HS-27A (cell line): ENCODE measurements at regions not wholly inside any gene's neighbourhood (a gene's known extent, or its start where the extent isn't known, plus 50 kb on each side); places are given as distances from the start of the nearest gene placed in this dataset.
A peak's percentile ranks its signal among the peaks of the same experiment; 100 is the strongest.

Experiments
- DNase-seq: peaks from one replicate; pipeline ENCODE4 v3.0.0-alpha.2; 2012; ENCODE audit warnings: low read depth, missing footprints

GRCh38 chr6:148653138-148653776, 93.6 kb upstream of the UST start:
- peak; percentile 8 for DNase-seq

GRCh38 chr6:148657048-148657447, 89.8 kb upstream of the UST start:
- no peak for DNase-seq

- no peak for DNase-seq
These were observed 88.0 kb upstream of the UST start for GRCh38 chr6:148658681-148659430.

- no peak for DNase-seq
These were observed 79.4 kb upstream of the UST start for GRCh38 chr6:148667395-148667794.

GRCh38 chr6:148671085-148671484, 75.7 kb upstream of the UST start:
- DNase-seq = no peak

GRCh38 chr6:148671952-148672351, 74.9 kb upstream of the UST start:
- DNase-seq = no peak

- no peak for DNase-seq
These were observed 72.5 kb upstream of the UST start for GRCh38 chr6:148674306-148674705.

GRCh38 chr6:148677594-148678476, 69.0 kb upstream of the UST start:
- DNase-seq = no peak

GRCh38 chr6:148678682-148679081, 68.1 kb upstream of the UST start:
- DNase-seq = no peak

- no peak for DNase-seq
These were observed 65.2 kb upstream of the UST start for GRCh38 chr6:148681666-148682065.

- DNase-seq = no peak
These were observed 64.6 kb upstream of the UST start for GRCh38 chr6:148682252-148682651.

GRCh38 chr6:148682990-148683389, 63.8 kb upstream of the UST start:
- DNase-seq = no peak

GRCh38 chr6:148689168-148689567, 57.7 kb upstream of the UST start:
- no peak for DNase-seq

GRCh38 chr6:148693882-148694484, 52.8 kb upstream of the UST start:
- no peak for DNase-seq
